Right cardiac atrium (tissue), 5 donors: ENCODE measurements at regions not wholly inside any gene's neighbourhood (a gene's known extent, or its start where the extent isn't known, plus 50 kb on each side); places are given as distances from the start of the nearest gene placed in this dataset.
"Not testable (repeated sequence)": the region's sequence is repeated elsewhere in the genome, so short reads cannot be mapped to it uniquely, and the experiment has no call there.

Source experiments
- ATAC-seq, 2 donors: fragments of 200-7000 bp; cut with Tn5 transposase; one replicate each; pipeline versions ENCODE4 v1.8.0 to v1.9.1; 2020; ENCODE audit warnings: moderate library complexity in 2 of 2, mild to moderate bottlenecking in 1 of 2
- DNase-seq, 3 donors: peaks; one replicate each; pipeline ENCODE4 v3.0.0-alpha.2; 2020
- H3K27ac ChIP-seq: one replicate; pipeline ENCODE4 v1.5.1; 2013; ENCODE audit warnings: mild to moderate bottlenecking, low read length, control low read depth, moderate library complexity
- H3K27me3 ChIP-seq: one replicate; pipeline ENCODE4 v1.6.1; 2013; ENCODE audit not compliant: control insufficient read depth, insufficient read depth
- H3K4me1 ChIP-seq: one replicate; pipeline ENCODE4 v1.6.1; 2013; ENCODE audit warnings: low read length; ENCODE audit not compliant: control insufficient read depth, insufficient read depth
- H3K4me3 ChIP-seq: one replicate; pipeline ENCODE4 v1.5.1; 2013; ENCODE audit warnings: low read length, control low read depth
- H3K9me3 ChIP-seq: one replicate; pipeline ENCODE4 v1.6.1; 2013; ENCODE audit warnings: low read length; ENCODE audit not compliant: control insufficient read depth
- WGBS: extraction: QIAGEN DNeasy Blood & Tissue Kit; methylation state at CpG from one replicate; pipeline ENCODE4 v1.1.7; 2013; 5-methylcytosine and 5-hydroxymethylcytosine counted together
- intact Hi-C, 4 donors: fragments of 100-400 bp; cut with DNase I; formaldehyde crosslinking; loops; one replicate each; pipeline versions ENCODE4 v1.11.0 to v1.14.0; 2022 to 2023
- donor health status: healthy with polysubstance abuse.
- donor health status: DM: no; HTN: yes; CAD: no.
- donor health status: DM: no; HTN: no; CAD: no.
- donor health status: DM: no; HTN: yes; CAD: no; lungs with severe emphysema.
- donor health status: DM: yes; HTN: yes; CAD: no.

GRCh38 chr7:57210871-57211270, 78.6 kb upstream of the ZNF479 start:
- intact Hi-C loops = no loop called here
- Histone ChIP-seq H3K27me3 (no peaks in the 10 kb centered on the region), H3K4me1 (no peaks in the 10 kb centered on the region), H3K27ac (no peak overlapping the region), H3K9me3 (peaks cover 2% of the 10 kb centered on the region), H3K4me3 (no peak overlapping the region)
- ATAC-seq = no peak
- 52% methylated on average over 5 of the region's 5 CpGs for WGBS
- no peak for DNase-seq

- 66% methylated on average over 14 of the region's 14 CpGs for WGBS
- Histone ChIP-seq H3K4me1 (no peaks in the 10 kb centered on the region), H3K9me3 (peaks cover 2% of the 10 kb centered on the region), H3K27ac (no peak overlapping the region), H3K4me3 (no peak overlapping the region), H3K27me3 (no peaks in the 10 kb centered on the region)
- intact Hi-C loops = no loop called here
- ATAC-seq = no peak
- no peak for DNase-seq
Measured at GRCh38 chr7:57211428-57212100, 79.3 kb upstream of the ZNF479 start.

GRCh38 chr7:57215423-57215822, 83.2 kb upstream of the ZNF479 start:
- DNase-seq (no peak), ATAC-seq (no peak)
- WGBS = 75% methylated on average over 9 of the region's 9 CpGs
- Histone ChIP-seq H3K27ac (no peak overlapping the region), H3K4me3 (no peak overlapping the region), H3K4me1 (no peaks in the 10 kb centered on the region), H3K9me3 (peaks cover 2% of the 10 kb centered on the region), H3K27me3 (no peaks in the 10 kb centered on the region)
- intact Hi-C loops = no loop called here

- Histone ChIP-seq H3K4me1 (no peaks in the 10 kb centered on the region), H3K27ac (no peak overlapping the region), H3K9me3 (peaks cover 2% of the 10 kb centered on the region), H3K4me3 (no peak overlapping the region), H3K27me3 (no peaks in the 10 kb centered on the region)
- no peak for ATAC-seq
- intact Hi-C loops = no loop called here
- no peak for DNase-seq
- WGBS = 59% methylated on average over 6 of the region's 6 CpGs
Measured at GRCh38 chr7:57216340-57216739, 84.1 kb upstream of the ZNF479 start.

- H3K4me1 ChIP-seq = no peaks in the 10 kb centered on the region
- H3K27me3 ChIP-seq = no peaks in the 10 kb centered on the region
- 69% methylated on average over 7 of the region's 7 CpGs for WGBS
- H3K27ac ChIP-seq = no peak overlapping the region
- DNase-seq = no peak
- no peak overlapping the region for H3K4me3 ChIP-seq
- H3K9me3 ChIP-seq = peaks cover 2% of the 10 kb centered on the region
- intact Hi-C loops = no loop called here
- no peak for ATAC-seq
Measured at GRCh38 chr7:57218196-57218716, 86.0 kb upstream of the ZNF479 start.

- H3K9me3 ChIP-seq = no peaks in the 10 kb centered on the region
- DNase-seq (no peak), ATAC-seq (no peak)
- WGBS = 85% methylated on average over 8 of the region's 8 CpGs
- H3K27ac ChIP-seq = no peak overlapping the region
- no peaks in the 10 kb centered on the region for H3K27me3 ChIP-seq
- no peak overlapping the region for H3K4me3 ChIP-seq
- intact Hi-C loops = no loop called here
- no peaks in the 10 kb centered on the region for H3K4me1 ChIP-seq
Measured at GRCh38 chr7:57220746-57221145, 88.5 kb upstream of the ZNF479 start.

GRCh38 chr7:57225666-57226065, 93.4 kb upstream of the ZNF479 start:
- ATAC-seq (no peak), DNase-seq (no peak)
- no peaks in the 10 kb centered on the region for H3K4me1 ChIP-seq
- 61% methylated on average over 4 of the region's 4 CpGs for WGBS
- H3K27me3 ChIP-seq = no peaks in the 10 kb centered on the region
- no peaks in the 10 kb centered on the region for H3K9me3 ChIP-seq
- intact Hi-C loops = no loop called here
- no peak overlapping the region for H3K4me3 ChIP-seq
- no peak overlapping the region for H3K27ac ChIP-seq

GRCh38 chr7:57241236-57241635, 109.0 kb upstream of the ZNF479 start:
- intact Hi-C loops, H3K4me1 ChIP-seq, H3K4me3 ChIP-seq, ATAC-seq, H3K27ac ChIP-seq, DNase-seq, H3K27me3 ChIP-seq, H3K9me3 ChIP-seq: not testable (repeated sequence)
- WGBS = 80% methylated on average over 6 of the region's 6 CpGs

GRCh38 chr7:57243551-57243950, 111.3 kb upstream of the ZNF479 start:
- ATAC-seq, H3K4me1 ChIP-seq, H3K27me3 ChIP-seq, intact Hi-C loops, DNase-seq, H3K27ac ChIP-seq, H3K4me3 ChIP-seq, H3K9me3 ChIP-seq: not testable (repeated sequence)
- 81% methylated on average over 8 of the region's 8 CpGs for WGBS

- intact Hi-C loops, H3K9me3 ChIP-seq, H3K4me3 ChIP-seq, H3K4me1 ChIP-seq, H3K27ac ChIP-seq, DNase-seq, ATAC-seq, H3K27me3 ChIP-seq: not testable (repeated sequence)
- 74% methylated on average over 11 of the region's 11 CpGs for WGBS
Measured at GRCh38 chr7:57244345-57244980, 112.2 kb upstream of the ZNF479 start.

GRCh38 chr7:57245206-57245605, 113.0 kb upstream of the ZNF479 start:
- Histone ChIP-seq H3K27me3 (no peaks in the 10 kb centered on the region), H3K9me3 (peaks cover 2% of the 10 kb centered on the region), H3K4me1 (no peaks in the 10 kb centered on the region), H3K4me3 (no peak overlapping the region), H3K27ac (no peak overlapping the region)
- intact Hi-C loops = no loop called here
- WGBS = 66% methylated on average over 4 of the region's 4 CpGs
- ATAC-seq (no peak), DNase-seq (no peak)
